Lower leg skin (tissue), 4 donors: ENCODE measurements at regions not wholly inside any gene's neighbourhood (a gene's known extent, or its start where the extent isn't known, plus 50 kb on each side); places are given as distances from the start of the nearest gene placed in this dataset.

ENCODE experiments used
- DNase-seq, 2 donors: peaks; one replicate each; pipeline ENCODE4 v3.0.0-alpha.2; 2019; ENCODE audit warnings: low spot score in 2 of 2
- H3K4me3 ChIP-seq: fragments of 200-600 bp; sonication (generic); 2 replicates; pipeline ENCODE4 v1.5.1; 2017; ENCODE audit warnings: mild to moderate bottlenecking, low read depth; ENCODE audit not compliant: poor library complexity, severe bottlenecking
- CTCF ChIP-seq, 3 donors: fragments of 450-650 bp; IDR thresholded peaks; one replicate each; pipeline ENCODE4 v1.5.1; 2016; ENCODE audit warnings: antibody characterized with exemption in 3 of 3, mild to moderate bottlenecking in 3 of 3, moderate library complexity in 2 of 3
- POLR2A ChIP-seq, 2 donors: fragments of 450-650 bp; IDR thresholded peaks; one replicate each; pipeline ENCODE4 v1.6.1; 2016 to 2017; ENCODE audit warnings: antibody characterized with exemption in 2 of 2, mild to moderate bottlenecking in 1 of 2, moderate library complexity in 1 of 2
- WGBS, 2 donors: methylation state at CpG; one replicate each; pipeline ENCODE4 v1.1.5; 2018; 5-methylcytosine and 5-hydroxymethylcytosine counted together
- intact Hi-C: fragments of 100-400 bp; cut with DNase I; formaldehyde crosslinking; loops from one replicate; pipeline ENCODE4 v1.15.0; 2023; ENCODE audit warnings: low total_unique reads

GRCh38 chr11:41982276-41982675, 522.8 kb upstream of the LRRC4C start:
- TF ChIP-seq CTCF (IDR thresholded peaks at IDR 0.05) (no peak), POLR2A (IDR thresholded peaks at IDR 0.05) (no peak)
- no peak overlapping the region for H3K4me3 ChIP-seq
- WGBS, 2 donors, result 74 to 78% methylated on average over 3 of the region's 3 CpGs
- no peak for DNase-seq
- intact Hi-C loops, result no loop called here

- intact Hi-C loops, result no loop called here
- DNase-seq, result no peak
- 82 to 86% methylated on average over 3 of the region's 3 CpGs for WGBS, 2 donors
- no peak for TF ChIP-seq CTCF (IDR thresholded peaks at IDR 0.05)
- TF ChIP-seq POLR2A (IDR thresholded peaks at IDR 0.05), result no peak
- H3K4me3 ChIP-seq, result no peak overlapping the region
Observed at GRCh38 chr11:41982975-41983374, 523.5 kb upstream of the LRRC4C start.

- TF ChIP-seq POLR2A (IDR thresholded peaks at IDR 0.05) (no peak), CTCF (IDR thresholded peaks at IDR 0.05) (no peak)
- intact Hi-C loops, result no loop called here
- H3K4me3 ChIP-seq, result no peak overlapping the region
- no peak for DNase-seq
Observed at GRCh38 chr11:41983475-41983874, 524.0 kb upstream of the LRRC4C start.

GRCh38 chr11:41984023-41984422, 524.6 kb upstream of the LRRC4C start:
- WGBS, 2 donors, result 76 to 80% methylated on average over 2 of the region's 2 CpGs
- TF ChIP-seq POLR2A (IDR thresholded peaks at IDR 0.05) (no peak), CTCF (IDR thresholded peaks at IDR 0.05) (no peak)
- no peak overlapping the region for H3K4me3 ChIP-seq
- intact Hi-C loops, result no loop called here
- DNase-seq, result no peak

- DNase-seq, result no peak
- H3K4me3 ChIP-seq, result no peak overlapping the region
- 95 to 97% methylated on average over 6 of the region's 6 CpGs for WGBS, 2 donors
- TF ChIP-seq CTCF (IDR thresholded peaks at IDR 0.05) (no peak), POLR2A (IDR thresholded peaks at IDR 0.05) (no peak)
- intact Hi-C loops, result no loop called here
Observed at GRCh38 chr11:41985799-41986198, 526.3 kb upstream of the LRRC4C start.

- H3K4me3 ChIP-seq, result no peak overlapping the region
- intact Hi-C loops, result no loop called here
- TF ChIP-seq CTCF (IDR thresholded peaks at IDR 0.05) (no peak), POLR2A (IDR thresholded peaks at IDR 0.05) (no peak)
- WGBS, 2 donors, result 17 to 22% methylated on average over 3 of the region's 3 CpGs
- no peak for DNase-seq
Observed at GRCh38 chr11:41988951-41989572, 529.6 kb upstream of the LRRC4C start.
